ENCODE measurements at regions not wholly inside any gene's neighbourhood (a gene's known extent, or its start where the extent isn't known, plus 50 kb on each side); places are given as distances from the start of the nearest gene placed in this dataset.

- Histone ChIP-seq H3K36me3 (no peaks in the 10 kb centered on the region), H3K4me1 (no peaks in the 10 kb centered on the region), H3K4me3 (no peak overlapping the region), H3K27me3 (no peaks in the 10 kb centered on the region), H3K9me3 (peaks cover 0 to 10% (median 0%) of the 10 kb centered on the region in 12 donors), H3K27ac (no peak overlapping the region)
- TF ChIP-seq POLR2A (IDR thresholded peaks at IDR 0.05) (no peak), CTCF (IDR thresholded peaks at IDR 0.05) (no peak)
- intact Hi-C loops (cut with DNase I) = no loop called here
- 75 to 88% (median 86%) methylated on average over 6 of the region's 6 CpGs for WGBS, 4 donors
- no peak for DNase-seq
- no peak for ATAC-seq
These were observed 210.7 kb downstream of the EFCAB11 start for GRCh38 chr14:89743828-89744227.

GRCh38 chr14:89740241-89740640 is 214.3 kb downstream of the EFCAB11 start:
- Histone ChIP-seq H3K9me3 (no peaks in the 10 kb centered on the region), H3K4me3 (no peak overlapping the region), H3K27me3 (no peaks in the 10 kb centered on the region), H3K36me3 (no peaks in the 10 kb centered on the region), H3K27ac (no peak overlapping the region), H3K4me1 (no peaks in the 10 kb centered on the region)
- ATAC-seq (no peak), DNase-seq (no peak)
- TF ChIP-seq POLR2A (IDR thresholded peaks at IDR 0.05) (no peak), CTCF (IDR thresholded peaks at IDR 0.05) (no peak)
- 87 to 93% (median 90%) methylated on average over 3 of the region's 3 CpGs for WGBS, 4 donors
- intact Hi-C loops (cut with DNase I) = no loop called here

GRCh38 chr14:89736881-89737280 is 217.6 kb downstream of the EFCAB11 start:
- Histone ChIP-seq H3K4me3 (no peak overlapping the region), H3K4me1 (no peaks in the 10 kb centered on the region), H3K9me3 (peaks cover 0 to 26% (median 10%) of the 10 kb centered on the region in 12 donors), H3K36me3 (no peaks in the 10 kb centered on the region), H3K27ac (no peak overlapping the region), H3K27me3 (no peaks in the 10 kb centered on the region)
- intact Hi-C loops (cut with DNase I) = no loop called here
- ATAC-seq (no peak), DNase-seq (no peak)
- WGBS, 4 donors = 82 to 87% (median 85%) methylated on average over 4 of the region's 4 CpGs
- TF ChIP-seq POLR2A (IDR thresholded peaks at IDR 0.05) = no peak
- TF ChIP-seq CTCF (IDR thresholded peaks at IDR 0.05) = no peak

- H3K36me3 ChIP-seq = no peaks in the 10 kb centered on the region
- no peak overlapping the region for H3K4me3 ChIP-seq
- WGBS, 4 donors = 92 to 94% (median 93%) methylated on average over 6 of the region's 6 CpGs
- no peak for ATAC-seq
- no peaks in the 10 kb centered on the region for H3K27me3 ChIP-seq
- H3K27ac ChIP-seq = peak overlapping the region in 1 of 12 donors; percentile 51
- no peak for DNase-seq
- intact Hi-C loops (cut with DNase I) = no loop called here
- TF ChIP-seq POLR2A (IDR thresholded peaks at IDR 0.05) (no peak), CTCF (IDR thresholded peaks at IDR 0.05) (no peak)
- H3K4me1 ChIP-seq = peaks cover 0 to 8% (median 0%) of the 10 kb centered on the region in 12 donors
- peaks cover 0 to 26% (median 10%) of the 10 kb centered on the region in 12 donors for H3K9me3 ChIP-seq
These were observed 223.1 kb downstream of the EFCAB11 start for GRCh38 chr14:89731396-89731933.

Measured in heart left ventricle (tissue), 16 donors.